Upper lobe of left lung (tissue), 6 donors: ENCODE measurements at regions not wholly inside any gene's neighbourhood (a gene's known extent, or its start where the extent isn't known, plus 50 kb on each side); places are given as distances from the start of the nearest gene placed in this dataset.
"Not testable (repeated sequence)": the region's sequence is repeated elsewhere in the genome, so short reads cannot be mapped to it uniquely, and the experiment has no call there.

Experiments used
- ATAC-seq, 2 donors: fragments of 200-7000 bp; cut with Tn5 transposase; one replicate each; pipeline ENCODE4 v1.9.1; 2022; ENCODE audit warnings: mild to moderate bottlenecking in 2 of 2, moderate library complexity in 2 of 2; ENCODE audit not compliant: low FRiP score in 2 of 2
- DNase-seq, 2 donors: peaks; one replicate each; pipeline ENCODE4 v3.0.0-alpha.2; 2019 to 2020
- H3K27ac ChIP-seq, 4 donors: fragments of 200-600 bp; sonication (generic); one replicate each; pipeline ENCODE4 v1.5.1; 2016 to 2019
- H3K27me3 ChIP-seq, 4 donors: fragments of 200-600 bp; sonication (generic); one replicate each; pipeline ENCODE4 v1.5.1; 2017 to 2019
- H3K36me3 ChIP-seq, 4 donors: fragments of 200-600 bp; sonication (generic); one replicate each; pipeline ENCODE4 v1.5.1; 2016 to 2019
- H3K4me1 ChIP-seq, 4 donors: fragments of 200-600 bp; sonication (generic); one replicate each; pipeline ENCODE4 v1.5.1; 2018 to 2019
- H3K4me3 ChIP-seq, 4 donors: fragments of 200-600 bp; sonication (generic); one replicate each; pipeline ENCODE4 v1.5.1; 2017 to 2019; ENCODE audit warnings: mild to moderate bottlenecking in 2 of 4, moderate library complexity in 1 of 4
- H3K9me3 ChIP-seq, 4 donors: fragments of 200-600 bp; sonication (generic); one replicate each; pipeline ENCODE4 v1.5.1; 2018 to 2019
- CTCF ChIP-seq, 6 experiments: fragments of 450-650 bp in 4 of 6; fragments of 200-600 bp in 2 of 6; sonication (generic) in 2 of 6; IDR thresholded peaks; one replicate each; pipeline ENCODE4 v1.5.1; 2016 to 2019; ENCODE audit warnings: antibody characterized with exemption in 6 of 6
- EP300 ChIP-seq, 4 donors: sonication (generic); formaldehyde crosslinking; IDR thresholded peaks; one replicate each; pipeline ENCODE4 v1.5.1; 2017; ENCODE audit warnings: antibody characterized with exemption in 4 of 4, control low read depth in 2 of 4
- POLR2A ChIP-seq, 4 donors: fragments of 450-650 bp; IDR thresholded peaks; one replicate each; pipeline ENCODE4 v1.5.1; 2016 to 2017; ENCODE audit warnings: antibody characterized with exemption in 4 of 4, mild to moderate bottlenecking in 2 of 4
- POLR2AphosphoS5 ChIP-seq, 2 donors: sonication (generic); formaldehyde crosslinking; IDR thresholded peaks; one replicate each; pipeline ENCODE4 v1.5.1; 2017; ENCODE audit warnings: antibody characterized with exemption in 2 of 2
- WGBS, 2 donors: methylation state at CpG; one replicate each; pipeline ENCODE4 v1.1.5; 2017 to 2018; 5-methylcytosine and 5-hydroxymethylcytosine counted together
- donor health status: DM: no; HTN: no; CAD: no; lungs with moderate emphysema.
- donor health status: DM: no; HTN: yes; CAD: no; lungs with severe emphysema.

- H3K9me3 ChIP-seq: no peaks in the 10 kb centered on the region
- no peaks in the 10 kb centered on the region for H3K4me1 ChIP-seq
These were observed 350.7 kb upstream of the LRRC3B start for GRCh38 chr3:26271848-26272247.

GRCh38 chr3:26273196-26273595 lies 349.4 kb upstream of the LRRC3B start:
- no peak for TF ChIP-seq POLR2A (IDR thresholded peaks at IDR 0.05)
- no peak for TF ChIP-seq POLR2AphosphoS5 (IDR thresholded peaks at IDR 0.05)
- no peak for TF ChIP-seq EP300 (IDR thresholded peaks at IDR 0.05)
- no peak for TF ChIP-seq CTCF (IDR thresholded peaks at IDR 0.05)
- no peak overlapping the region for H3K27ac ChIP-seq
- no peak overlapping the region for H3K4me3 ChIP-seq
- ATAC-seq (no peak), DNase-seq (no peak)
- no peaks in the 10 kb centered on the region for H3K4me1 ChIP-seq
- H3K27me3 ChIP-seq: no peaks in the 10 kb centered on the region
- H3K36me3 ChIP-seq: no peaks in the 10 kb centered on the region
- no peaks in the 10 kb centered on the region for H3K9me3 ChIP-seq

More at GRCh38 chr3:26271848-26272247, 350.7 kb upstream of the LRRC3B start:
- ATAC-seq: no peak
- Histone ChIP-seq H3K27ac (no peak overlapping the region), H3K4me3 (no peak overlapping the region), H3K36me3 (no peaks in the 10 kb centered on the region), H3K27me3 (no peaks in the 10 kb centered on the region)
- no peak for TF ChIP-seq POLR2A (IDR thresholded peaks at IDR 0.05)
- no peak for TF ChIP-seq POLR2AphosphoS5 (IDR thresholded peaks at IDR 0.05)
- no peak for TF ChIP-seq EP300 (IDR thresholded peaks at IDR 0.05)
- no peak for TF ChIP-seq CTCF (IDR thresholded peaks at IDR 0.05)
- no peak for DNase-seq

GRCh38 chr3:26279091-26279490 lies 343.5 kb upstream of the LRRC3B start:
- Histone ChIP-seq H3K4me3 (no peak overlapping the region), H3K36me3 (no peaks in the 10 kb centered on the region), H3K27me3 (no peaks in the 10 kb centered on the region), H3K4me1 (no peaks in the 10 kb centered on the region), H3K9me3 (peaks cover 4 to 13% (median 9%) of the 10 kb centered on the region in 4 donors), H3K27ac (no peak overlapping the region)
- WGBS, 2 donors: 46 to 55% methylated on average over 1 of the region's 1 CpG
- ATAC-seq (no peak), DNase-seq (no peak)
- TF ChIP-seq POLR2A (IDR thresholded peaks at IDR 0.05): no peak
- TF ChIP-seq EP300 (IDR thresholded peaks at IDR 0.05): no peak
- TF ChIP-seq POLR2AphosphoS5 (IDR thresholded peaks at IDR 0.05): no peak
- TF ChIP-seq CTCF (IDR thresholded peaks at IDR 0.05): no peak

GRCh38 chr3:26280517-26280916 lies 342.1 kb upstream of the LRRC3B start:
- no peaks in the 10 kb centered on the region for H3K36me3 ChIP-seq
- H3K27ac ChIP-seq: no peak overlapping the region
- H3K9me3 ChIP-seq: peaks cover 8 to 27% (median 19%) of the 10 kb centered on the region in 4 donors
- no peaks in the 10 kb centered on the region for H3K27me3 ChIP-seq
- TF ChIP-seq POLR2A (IDR thresholded peaks at IDR 0.05) (no peak), CTCF (IDR thresholded peaks at IDR 0.05) (no peak), POLR2AphosphoS5 (IDR thresholded peaks at IDR 0.05) (no peak), EP300 (IDR thresholded peaks at IDR 0.05) (no peak)
- no peak overlapping the region for H3K4me3 ChIP-seq
- ATAC-seq: no peak
- DNase-seq: no peak
- WGBS, 2 donors: 81 to 86% methylated on average over 2 of the region's 2 CpGs
- H3K4me1 ChIP-seq: no peaks in the 10 kb centered on the region

GRCh38 chr3:26281284-26281985 lies 341.1 kb upstream of the LRRC3B start:
- DNase-seq (no peak), ATAC-seq (no peak)
- 87 to 91% methylated on average over 3 of the region's 3 CpGs for WGBS, 2 donors

GRCh38 chr3:26284503-26284902 lies 338.1 kb upstream of the LRRC3B start:
- 90 to 93% methylated on average over 4 of the region's 4 CpGs for WGBS, 2 donors
- not testable (repeated sequence) for H3K4me3 ChIP-seq, H3K27me3 ChIP-seq, H3K4me1 ChIP-seq, DNase-seq, ATAC-seq, H3K27ac ChIP-seq, H3K36me3 ChIP-seq
- peaks cover 8 to 27% (median 19%) of the 10 kb centered on the region in 4 donors for H3K9me3 ChIP-seq

More at GRCh38 chr3:26281284-26281985, 341.1 kb upstream of the LRRC3B start:
- no peak overlapping the region for H3K4me3 ChIP-seq
- no peak overlapping the region for H3K27ac ChIP-seq
- H3K27me3 ChIP-seq: no peaks in the 10 kb centered on the region
- no peaks in the 10 kb centered on the region for H3K4me1 ChIP-seq
- no peak for TF ChIP-seq POLR2AphosphoS5 (IDR thresholded peaks at IDR 0.05)
- TF ChIP-seq POLR2A (IDR thresholded peaks at IDR 0.05): no peak
- TF ChIP-seq CTCF (IDR thresholded peaks at IDR 0.05): no peak
- TF ChIP-seq EP300 (IDR thresholded peaks at IDR 0.05): no peak
- no peaks in the 10 kb centered on the region for H3K36me3 ChIP-seq
- peaks cover 8 to 27% (median 19%) of the 10 kb centered on the region in 4 donors for H3K9me3 ChIP-seq
